ENCODE measurements at regions not wholly inside any gene's neighbourhood (a gene's known extent, or its start where the extent isn't known, plus 50 kb on each side); places are given as distances from the start of the nearest gene placed in this dataset.

- TF ChIP-seq, protein P1, sequence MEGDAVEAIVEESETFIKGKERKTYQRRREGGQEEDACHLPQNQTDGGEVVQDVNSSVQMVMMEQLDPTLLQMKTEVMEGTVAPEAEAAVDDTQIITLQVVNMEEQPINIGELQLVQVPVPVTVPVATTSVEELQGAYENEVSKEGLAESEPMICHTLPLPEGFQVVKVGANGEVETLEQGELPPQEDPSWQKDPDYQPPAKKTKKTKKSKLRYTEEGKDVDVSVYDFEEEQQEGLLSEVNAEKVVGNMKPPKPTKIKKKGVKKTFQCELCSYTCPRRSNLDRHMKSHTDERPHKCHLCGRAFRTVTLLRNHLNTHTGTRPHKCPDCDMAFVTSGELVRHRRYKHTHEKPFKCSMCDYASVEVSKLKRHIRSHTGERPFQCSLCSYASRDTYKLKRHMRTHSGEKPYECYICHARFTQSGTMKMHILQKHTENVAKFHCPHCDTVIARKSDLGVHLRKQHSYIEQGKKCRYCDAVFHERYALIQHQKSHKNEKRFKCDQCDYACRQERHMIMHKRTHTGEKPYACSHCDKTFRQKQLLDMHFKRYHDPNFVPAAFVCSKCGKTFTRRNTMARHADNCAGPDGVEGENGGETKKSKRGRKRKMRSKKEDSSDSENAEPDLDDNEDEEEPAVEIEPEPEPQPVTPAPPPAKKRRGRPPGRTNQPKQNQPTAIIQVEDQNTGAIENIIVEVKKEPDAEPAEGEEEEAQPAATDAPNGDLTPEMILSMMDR (IDR thresholded peaks at IDR 0.05; ENCODE audit: control insufficient read depth, insufficient read depth, low read depth, low read length, missing control alignments) = no peak
- H3K4me3 ChIP-seq (ENCODE audit: control insufficient read depth, low read depth, low read length) = no peak overlapping the region
- no peak for DNase-seq (ENCODE audit: low read depth)
These were observed 436.2 kb downstream of the GABRG2 start for GRCh38 chr5:162503796-162504195.

GRCh38 chr5:162512935-162513565, 445.5 kb downstream of the GABRG2 start:
- TF ChIP-seq, protein P1 (IDR thresholded peaks at IDR 0.05; ENCODE audit: control insufficient read depth, insufficient read depth, low read depth, low read length, missing control alignments) = no peak
- H3K4me3 ChIP-seq (ENCODE audit: control insufficient read depth, low read depth, low read length) = no peak overlapping the region
- no peak for DNase-seq (ENCODE audit: low read depth)

- DNase-seq (ENCODE audit: low read depth) = no peak
- no peak overlapping the region for H3K4me3 ChIP-seq (ENCODE audit: control insufficient read depth, low read depth, low read length)
- TF ChIP-seq, protein P1 (IDR thresholded peaks at IDR 0.05; ENCODE audit: control insufficient read depth, insufficient read depth, low read depth, low read length, missing control alignments) = no peak
These were observed 446.5 kb downstream of the GABRG2 start for GRCh38 chr5:162514116-162514515.

GRCh38 chr5:162520878-162521277, 453.3 kb downstream of the GABRG2 start:
- H3K4me3 ChIP-seq (ENCODE audit: control insufficient read depth, low read depth, low read length) = no peak overlapping the region
- DNase-seq (ENCODE audit: low read depth) = no peak
- TF ChIP-seq, protein P1 (IDR thresholded peaks at IDR 0.05; ENCODE audit: control insufficient read depth, insufficient read depth, low read depth, low read length, missing control alignments) = no peak

DNA sequence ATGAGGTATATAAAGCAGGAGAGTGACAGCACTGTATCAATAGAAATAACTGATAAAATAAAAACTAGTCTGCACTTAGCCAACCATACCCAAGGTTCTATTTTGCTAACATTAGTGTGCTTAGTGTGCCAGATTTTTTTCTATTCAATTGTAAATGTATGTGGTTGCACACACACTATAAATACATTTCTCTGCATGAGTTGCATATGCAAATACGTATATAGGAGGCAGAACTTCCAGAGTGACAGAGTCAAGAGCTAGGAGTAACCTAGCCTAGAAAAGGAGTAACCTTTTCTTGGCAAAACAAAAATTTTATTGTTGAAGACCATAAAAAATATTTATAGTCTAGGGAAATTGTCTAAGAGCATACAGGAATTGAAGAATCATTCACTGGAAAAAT, 461.6 kb downstream of the GABRG2 start:
- DNase-seq (ENCODE audit: low read depth) = no peak
- no peak overlapping the region for H3K4me3 ChIP-seq (ENCODE audit: control insufficient read depth, low read depth, low read length)
- TF ChIP-seq, protein P1 (IDR thresholded peaks at IDR 0.05; ENCODE audit: control insufficient read depth, insufficient read depth, low read depth, low read length, missing control alignments) = no peak

DNA sequence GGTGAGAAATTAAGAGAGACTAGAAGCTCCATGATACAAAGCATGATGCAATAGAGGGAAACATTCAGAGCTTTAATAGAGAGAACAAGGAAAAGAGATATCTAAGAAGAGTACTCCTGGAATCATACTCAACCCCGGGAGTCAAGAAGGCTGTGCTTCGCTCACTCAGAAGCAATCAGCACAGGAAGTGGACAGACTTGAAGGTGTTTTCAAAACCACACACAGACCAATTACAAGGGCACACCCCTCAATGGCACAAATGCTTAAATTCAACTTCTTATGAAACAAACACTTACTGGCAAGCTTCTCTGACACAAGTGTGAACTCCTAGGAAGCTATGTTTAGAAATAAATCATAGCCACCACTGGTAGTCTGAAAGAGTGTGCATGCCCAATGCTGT, 462.3 kb downstream of the GABRG2 start:
- no peak for DNase-seq (ENCODE audit: low read depth)

More for the DNA sequence above, 462.3 kb downstream of the GABRG2 start:
- TF ChIP-seq, protein P1 (IDR thresholded peaks at IDR 0.05; ENCODE audit: control insufficient read depth, insufficient read depth, low read depth, low read length, missing control alignments) = no peak
- H3K4me3 ChIP-seq (ENCODE audit: control insufficient read depth, low read depth, low read length) = no peak overlapping the region

Measured in AG09309 (cell line).